ENCODE measurements at regions not wholly inside any gene's neighbourhood (a gene's known extent, or its start where the extent isn't known, plus 50 kb on each side); places are given as distances from the start of the nearest gene placed in this dataset.

DNA sequence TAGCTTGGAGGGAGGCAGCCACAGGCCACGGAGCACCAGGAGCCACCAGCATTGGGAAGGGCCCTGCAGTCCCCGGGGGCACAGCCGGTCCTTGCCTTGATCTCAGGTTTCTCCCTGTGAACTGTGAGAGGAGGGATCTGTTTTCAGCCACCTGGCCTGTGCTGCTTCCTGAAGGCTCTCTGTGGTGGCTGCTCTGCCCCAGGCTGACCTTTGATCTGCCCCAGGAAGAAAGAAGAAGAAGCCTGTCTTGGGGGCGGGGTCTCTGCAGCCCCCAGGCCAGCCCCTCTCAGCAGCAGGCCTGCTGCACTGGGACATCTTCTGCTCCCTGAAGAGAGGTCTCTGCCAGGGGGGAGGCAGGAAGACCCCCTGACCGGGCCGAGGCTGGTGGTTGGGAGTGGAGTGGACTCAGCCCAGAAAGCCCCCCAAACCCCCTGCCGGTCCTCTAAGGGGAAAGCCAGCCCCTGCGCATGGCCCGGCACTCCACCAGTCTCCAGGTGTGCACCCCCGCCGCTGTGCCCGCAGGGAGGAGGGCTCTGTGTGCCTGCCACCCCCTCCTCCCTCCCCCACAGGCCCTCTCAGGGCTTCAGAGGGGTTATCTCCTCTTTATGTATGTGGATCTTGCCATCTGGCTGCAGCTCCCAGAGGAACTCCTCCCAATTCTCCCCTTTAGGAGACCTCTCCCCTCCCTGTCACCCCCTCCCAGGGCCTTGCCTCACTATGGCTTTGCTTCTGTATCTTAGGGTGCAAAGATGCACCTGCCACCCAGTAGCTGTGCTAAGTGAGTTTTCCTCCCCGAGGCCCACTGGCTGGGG is 675.3 kb downstream of the BRD1 start:
- no peak overlapping the region for H3K4me3 ChIP-seq (ENCODE audit: control insufficient read depth in 1 of 2, extremely low read depth in 1 of 2, low read length in 1 of 2)
- H3K4me1 Mint-ChIP-seq, result no peaks in the 10 kb centered on the region
- no peak overlapping the region for H3K27ac Mint-ChIP-seq
- no peaks in the 10 kb centered on the region for H3K36me3 ChIP-seq (ENCODE audit: control insufficient read depth in 2 of 2, extremely low read depth in 1 of 2, insufficient read depth in 1 of 2, low read length in 1 of 2)
- H3K9me3 Mint-ChIP-seq, result no peaks in the 10 kb centered on the region
- H3K27ac ChIP-seq (ENCODE audit: low read length), result no peak overlapping the region
- ATAC-seq (replicated peaks in 1 of 4) (no peak), DNase-seq (no peak)
- peaks cover 0 to 39% of the 10 kb centered on the region in 2 experiments for H3K27me3 ChIP-seq (replicated peaks in 1 of 2; ENCODE audit: control insufficient read depth in 2 of 2, extremely low read depth in 1 of 2, insufficient read depth in 2 of 2, low read length in 1 of 2)
- H3K4me1 ChIP-seq (ENCODE audit: control insufficient read depth in 1 of 2, extremely low read depth in 1 of 2, insufficient read depth in 2 of 2, low read length in 2 of 2), result no peaks in the 10 kb centered on the region
- peaks cover 11% of the 10 kb centered on the region in 2 donors for H3K27me3 Mint-ChIP-seq
- no peaks in the 10 kb centered on the region for H3K9me3 ChIP-seq
- H3K36me3 Mint-ChIP-seq, result no peaks in the 10 kb centered on the region
- 27% methylated on average over 4 of the region's 13 CpGs for WGBS (ENCODE audit: insufficient coverage)
- CTCF ChIA-PET, result no interaction called here
- POLR2A ChIA-PET, result no interaction called here
- H3K4me3 Mint-ChIP-seq, result no peak overlapping the region

DNA sequence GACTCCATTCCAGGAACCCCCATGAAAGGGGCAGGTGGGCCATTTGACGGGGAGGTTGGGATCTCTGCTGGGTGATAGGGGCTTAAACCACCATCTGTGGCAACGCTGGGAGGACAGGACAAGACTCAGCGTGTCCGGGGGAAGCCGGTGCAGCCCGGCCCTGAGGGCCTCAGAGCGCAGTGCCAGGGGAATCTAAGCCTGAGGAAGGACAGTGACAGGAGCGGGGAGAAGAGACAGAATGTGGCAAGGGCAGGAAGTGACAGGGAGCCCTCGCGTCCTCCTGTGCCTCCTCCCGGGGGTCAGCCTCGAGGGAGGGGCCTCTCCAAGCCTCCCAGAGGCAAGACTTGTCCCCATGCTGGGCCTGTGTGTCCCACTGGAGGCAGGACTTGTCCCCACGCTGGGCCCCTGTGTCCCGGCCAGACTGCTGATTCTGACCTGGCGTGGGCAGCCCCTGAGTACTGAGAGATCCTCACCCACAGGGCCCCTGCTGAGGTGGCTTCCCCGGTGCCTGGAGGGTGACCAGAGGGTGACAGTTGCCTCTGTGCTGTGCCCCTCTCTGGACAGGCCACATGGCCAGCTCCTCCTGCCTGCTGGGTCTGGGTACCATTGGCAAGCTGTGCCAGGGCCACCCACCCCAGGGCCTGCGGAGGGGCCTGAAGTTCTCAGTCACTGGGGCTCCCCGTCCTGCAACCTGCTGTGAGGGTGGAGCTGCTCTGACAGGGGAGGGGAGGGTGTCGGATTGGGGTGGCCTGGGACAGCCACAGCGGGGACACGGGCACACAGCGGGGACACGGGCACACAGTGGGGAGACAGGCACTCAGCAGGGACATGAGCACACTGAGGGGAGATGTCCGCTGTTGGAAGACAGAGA is 676.2 kb downstream of the BRD1 start:
- H3K27ac Mint-ChIP-seq, result no peak overlapping the region
- CTCF ChIA-PET, result no interaction called here

DNA sequence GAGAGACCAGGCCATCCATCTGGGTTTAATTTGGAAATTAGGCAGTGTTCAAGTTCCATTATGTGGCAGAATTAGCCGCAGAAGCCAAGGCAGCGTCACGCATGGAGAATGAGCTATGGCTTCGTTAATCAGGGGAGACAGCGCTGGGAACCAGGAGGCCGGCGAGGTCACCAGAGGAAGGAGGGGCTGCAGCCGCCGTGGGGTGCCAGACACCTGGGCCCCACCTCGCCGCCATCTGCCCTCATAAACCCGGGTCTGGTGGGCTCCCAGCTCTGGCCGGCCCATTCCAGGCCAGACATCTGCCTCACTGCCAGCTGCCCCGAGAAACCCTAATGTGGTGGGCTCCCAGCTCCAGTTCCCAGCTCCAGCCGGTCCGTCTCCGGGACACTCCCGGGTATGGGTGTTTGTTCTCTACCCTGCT is 676.9 kb downstream of the BRD1 start:
- Mint-ChIP-seq H3K27ac (no peak overlapping the region), H3K4me1 (no peaks in the 10 kb centered on the region), H3K9me3 (no peaks in the 10 kb centered on the region), H3K27me3 (peaks cover 11 to 18% of the 10 kb centered on the region in 2 donors), H3K36me3 (no peaks in the 10 kb centered on the region), H3K4me3 (no peak overlapping the region)
- H3K4me1 ChIP-seq (ENCODE audit: control insufficient read depth in 1 of 2, extremely low read depth in 1 of 2, insufficient read depth in 2 of 2, low read length in 2 of 2), result no peaks in the 10 kb centered on the region
- POLR2A ChIA-PET, result no interaction called here
- CTCF ChIA-PET, result no interaction called here
- no peak for DNase-seq
- H3K9me3 ChIP-seq, result no peaks in the 10 kb centered on the region
- H3K36me3 ChIP-seq (ENCODE audit: control insufficient read depth in 2 of 2, extremely low read depth in 1 of 2, insufficient read depth in 1 of 2, low read length in 1 of 2), result no peaks in the 10 kb centered on the region
- no peak for ATAC-seq (replicated peaks in 1 of 4)
- no peak overlapping the region for H3K4me3 ChIP-seq (ENCODE audit: control insufficient read depth in 1 of 2, extremely low read depth in 1 of 2, low read length in 1 of 2)
- WGBS (ENCODE audit: insufficient coverage), result 90% methylated on average over 17 of the region's 18 CpGs
- no peak overlapping the region for H3K27ac ChIP-seq (ENCODE audit: low read length)
- H3K27me3 ChIP-seq (replicated peaks in 1 of 2; ENCODE audit: control insufficient read depth in 2 of 2, extremely low read depth in 1 of 2, insufficient read depth in 2 of 2, low read length in 1 of 2), result peaks cover 0 to 48% of the 10 kb centered on the region in 2 experiments

More for the DNA sequence above, 676.2 kb downstream of the BRD1 start:
- Histone ChIP-seq H3K4me1 (ENCODE audit: control insufficient read depth in 1 of 2, extremely low read depth in 1 of 2, insufficient read depth in 2 of 2, low read length in 2 of 2) (no peaks in the 10 kb centered on the region), H3K27ac (ENCODE audit: low read length) (no peak overlapping the region), H3K9me3 (no peaks in the 10 kb centered on the region), H3K27me3 (replicated peaks in 1 of 2; ENCODE audit: control insufficient read depth in 2 of 2, extremely low read depth in 1 of 2, insufficient read depth in 2 of 2, low read length in 1 of 2) (peaks cover 0 to 47% of the 10 kb centered on the region in 2 experiments), H3K4me3 (ENCODE audit: control insufficient read depth in 1 of 2, extremely low read depth in 1 of 2, low read length in 1 of 2) (no peak overlapping the region), H3K36me3 (ENCODE audit: control insufficient read depth in 2 of 2, extremely low read depth in 1 of 2, insufficient read depth in 1 of 2, low read length in 1 of 2) (no peaks in the 10 kb centered on the region)
- DNase-seq (no peak), ATAC-seq (replicated peaks in 1 of 4) (no peak)
- Mint-ChIP-seq H3K9me3 (no peaks in the 10 kb centered on the region), H3K4me1 (no peaks in the 10 kb centered on the region), H3K27me3 (peaks cover 11 to 15% of the 10 kb centered on the region in 2 donors), H3K4me3 (no peak overlapping the region), H3K36me3 (no peaks in the 10 kb centered on the region)
- POLR2A ChIA-PET, result no interaction called here
- WGBS (ENCODE audit: insufficient coverage), result 71% methylated on average over 23 of the region's 24 CpGs

DNA sequence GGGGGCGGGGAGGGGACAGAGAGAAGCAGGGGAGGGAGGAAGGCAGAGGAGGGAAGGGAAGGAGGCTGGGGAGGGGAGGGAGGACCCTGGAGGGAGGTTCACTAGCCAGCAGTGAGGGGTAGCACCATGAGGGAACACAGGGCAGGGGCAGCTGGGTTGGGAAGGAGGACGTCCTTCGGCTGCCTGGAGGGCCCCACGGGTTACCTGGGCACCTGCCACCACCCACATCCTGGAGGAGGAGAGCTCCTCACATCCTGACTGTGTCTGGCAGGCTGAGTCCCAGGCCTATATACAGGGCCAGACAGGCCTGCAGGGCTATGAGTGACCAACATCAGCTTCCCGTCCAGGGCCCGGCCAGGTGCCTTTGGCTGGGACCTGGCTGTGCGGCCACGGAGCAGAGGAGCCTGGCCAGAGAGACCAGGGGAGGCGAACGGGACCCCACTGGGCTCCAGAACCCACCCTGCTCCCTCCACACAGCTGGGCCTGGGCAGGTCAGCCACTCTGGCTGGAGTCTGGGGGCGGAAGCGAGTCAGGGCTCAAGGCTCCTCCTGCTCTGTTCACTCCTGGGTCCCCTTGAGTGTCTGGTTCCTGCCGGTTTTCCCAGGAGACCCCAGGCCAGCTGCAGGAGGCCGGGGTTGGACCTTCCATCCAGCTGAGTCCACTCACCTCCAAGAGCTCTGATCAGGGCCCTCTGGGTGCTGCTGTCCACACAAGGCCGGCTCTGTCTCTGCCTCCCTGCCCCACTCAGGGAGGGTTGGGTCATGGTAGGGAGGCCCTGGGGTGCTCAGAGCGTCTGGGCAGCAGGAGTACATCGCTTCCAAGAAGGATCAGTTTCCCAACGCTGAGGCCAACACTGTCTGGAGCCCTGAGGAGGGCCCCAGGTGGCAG is 677.7 kb downstream of the BRD1 start:
- peaks cover 11 to 18% of the 10 kb centered on the region in 2 donors for H3K27me3 Mint-ChIP-seq
- no peaks in the 10 kb centered on the region for H3K4me1 Mint-ChIP-seq
- POLR2A ChIA-PET, result no interaction called here
- H3K36me3 ChIP-seq (ENCODE audit: control insufficient read depth in 2 of 2, extremely low read depth in 1 of 2, insufficient read depth in 1 of 2, low read length in 1 of 2), result no peaks in the 10 kb centered on the region
- no peak for DNase-seq
- CTCF ChIA-PET, result no interaction called here
- H3K4me1 ChIP-seq (ENCODE audit: control insufficient read depth in 1 of 2, extremely low read depth in 1 of 2, insufficient read depth in 2 of 2, low read length in 2 of 2), result no peaks in the 10 kb centered on the region
- no peaks in the 10 kb centered on the region for H3K36me3 Mint-ChIP-seq
- no peak for ATAC-seq (replicated peaks in 1 of 4)
- 65% methylated on average over 14 of the region's 18 CpGs for WGBS (ENCODE audit: insufficient coverage)
- H3K4me3 ChIP-seq (ENCODE audit: control insufficient read depth in 1 of 2, extremely low read depth in 1 of 2, low read length in 1 of 2), result no peak overlapping the region
- no peak overlapping the region for H3K27ac ChIP-seq (ENCODE audit: low read length)
- H3K9me3 ChIP-seq, result no peaks in the 10 kb centered on the region
- no peak overlapping the region for H3K4me3 Mint-ChIP-seq
- H3K27me3 ChIP-seq (replicated peaks in 1 of 2; ENCODE audit: control insufficient read depth in 2 of 2, extremely low read depth in 1 of 2, insufficient read depth in 2 of 2, low read length in 1 of 2), result peaks cover 0 to 48% of the 10 kb centered on the region in 2 experiments
- no peaks in the 10 kb centered on the region for H3K9me3 Mint-ChIP-seq
- H3K27ac Mint-ChIP-seq, result no peak overlapping the region

DNA sequence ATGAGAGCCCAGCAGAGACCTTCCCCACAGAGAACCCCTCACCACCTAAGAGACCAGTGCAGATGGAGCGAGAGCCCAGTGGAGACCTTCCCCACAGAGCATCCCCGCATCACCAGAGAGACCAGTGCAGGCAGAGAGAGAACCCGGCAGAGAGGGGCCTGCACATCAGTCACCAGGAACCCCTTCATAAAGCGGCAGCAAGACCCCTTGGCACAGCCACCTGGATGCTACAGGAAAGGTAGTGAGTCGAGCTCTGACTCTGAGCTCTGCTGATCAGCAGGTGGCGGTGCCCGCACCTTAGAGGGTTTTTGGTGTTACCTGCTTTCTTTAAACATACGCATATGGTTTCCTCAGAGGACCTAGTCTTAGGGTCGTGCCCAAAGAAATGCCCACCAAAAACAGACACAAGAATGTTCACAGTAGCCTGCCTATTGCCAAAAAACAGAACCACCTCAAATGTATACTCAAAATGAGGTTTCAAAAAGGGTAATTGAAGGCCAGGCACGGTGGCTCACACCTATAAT is 678.7 kb downstream of the BRD1 start:
- Mint-ChIP-seq H3K27me3 (peaks cover 11 to 18% of the 10 kb centered on the region in 2 donors), H3K27ac (no peak overlapping the region), H3K4me1 (no peaks in the 10 kb centered on the region), H3K4me3 (no peak overlapping the region), H3K9me3 (no peaks in the 10 kb centered on the region), H3K36me3 (no peaks in the 10 kb centered on the region)
- H3K4me1 ChIP-seq (ENCODE audit: control insufficient read depth in 1 of 2, extremely low read depth in 1 of 2, insufficient read depth in 2 of 2, low read length in 2 of 2), result no peaks in the 10 kb centered on the region
- peaks cover 0 to 48% of the 10 kb centered on the region in 2 experiments for H3K27me3 ChIP-seq (replicated peaks in 1 of 2; ENCODE audit: control insufficient read depth in 2 of 2, extremely low read depth in 1 of 2, insufficient read depth in 2 of 2, low read length in 1 of 2)
- 83% methylated on average over 7 of the region's 10 CpGs for WGBS (ENCODE audit: insufficient coverage)
- H3K36me3 ChIP-seq (ENCODE audit: control insufficient read depth in 2 of 2, extremely low read depth in 1 of 2, insufficient read depth in 1 of 2, low read length in 1 of 2), result no peaks in the 10 kb centered on the region
- H3K4me3 ChIP-seq (ENCODE audit: control insufficient read depth in 1 of 2, extremely low read depth in 1 of 2, low read length in 1 of 2), result no peak overlapping the region
- POLR2A ChIA-PET, result no interaction called here
- no peak for DNase-seq
- H3K9me3 ChIP-seq, result no peaks in the 10 kb centered on the region
- no peak for ATAC-seq (replicated peaks in 1 of 4)
- CTCF ChIA-PET, result no interaction called here
- H3K27ac ChIP-seq (ENCODE audit: low read length), result no peak overlapping the region

DNA sequence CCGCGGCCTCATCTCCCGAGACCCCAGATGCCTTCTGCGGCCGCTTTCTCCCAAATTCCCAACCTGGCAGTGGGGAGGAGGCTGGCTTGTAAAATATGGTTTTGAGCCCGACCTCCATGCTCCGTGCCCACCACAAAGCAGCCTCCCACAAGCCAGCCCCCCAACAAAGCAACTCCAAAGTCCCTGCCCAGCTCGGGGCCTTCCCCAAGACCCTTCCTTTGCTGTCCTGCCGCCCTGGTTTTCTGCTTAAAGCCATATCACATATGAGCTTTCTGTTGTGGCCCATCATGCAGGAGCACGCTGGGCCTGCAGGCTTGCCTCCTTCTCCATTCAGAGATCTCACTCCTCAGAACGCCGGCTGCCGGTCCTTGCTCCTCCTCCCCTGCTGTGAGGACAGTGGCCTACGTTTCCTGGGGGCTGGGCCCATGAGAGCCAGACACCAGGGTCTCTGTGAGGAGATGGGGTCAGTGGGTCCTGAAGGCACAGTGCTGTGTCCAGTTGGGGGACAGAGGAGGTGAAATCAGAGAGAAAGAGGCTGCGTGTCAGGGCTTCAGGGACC is 680.0 kb downstream of the BRD1 start:
- ChIA-PET POLR2A (no interaction called here), CTCF (no interaction called here)
- H3K27ac ChIP-seq (ENCODE audit: low read length), result no peak overlapping the region
- H3K27me3 ChIP-seq (replicated peaks in 1 of 2; ENCODE audit: control insufficient read depth in 2 of 2, extremely low read depth in 1 of 2, insufficient read depth in 2 of 2, low read length in 1 of 2), result peaks cover 0 to 46% of the 10 kb centered on the region in 2 experiments
- no peak overlapping the region for H3K4me3 ChIP-seq (ENCODE audit: control insufficient read depth in 1 of 2, extremely low read depth in 1 of 2, low read length in 1 of 2)
- no peak overlapping the region for H3K27ac Mint-ChIP-seq
- H3K36me3 ChIP-seq (ENCODE audit: control insufficient read depth in 2 of 2, extremely low read depth in 1 of 2, insufficient read depth in 1 of 2, low read length in 1 of 2), result no peaks in the 10 kb centered on the region
- no peaks in the 10 kb centered on the region for H3K36me3 Mint-ChIP-seq
- H3K9me3 ChIP-seq, result no peaks in the 10 kb centered on the region
- 83% methylated on average over 8 of the region's 15 CpGs for WGBS (ENCODE audit: insufficient coverage)
- no peaks in the 10 kb centered on the region for H3K4me1 Mint-ChIP-seq
- no peak for ATAC-seq (replicated peaks in 1 of 4)
- H3K27me3 Mint-ChIP-seq, result peaks cover 11 to 18% of the 10 kb centered on the region in 2 donors
- H3K4me3 Mint-ChIP-seq, result no peak overlapping the region
- no peaks in the 10 kb centered on the region for H3K9me3 Mint-ChIP-seq
- DNase-seq, result no peak
- H3K4me1 ChIP-seq (ENCODE audit: control insufficient read depth in 1 of 2, extremely low read depth in 1 of 2, insufficient read depth in 2 of 2, low read length in 2 of 2), result no peaks in the 10 kb centered on the region

Measured in T-cell (primary cell).